Sigmoid colon (tissue), 6 donors: ENCODE measurements at regions not wholly inside any gene's neighbourhood (a gene's known extent, or its start where the extent isn't known, plus 50 kb on each side); places are given as distances from the start of the nearest gene placed in this dataset.
A peak's percentile ranks its signal among the peaks of the same experiment; 100 is the strongest.

Experiments
- DNase-seq: peaks from one replicate; pipeline ENCODE4 v3.0.0-alpha.2; 2019
- H3K27ac ChIP-seq, 4 donors: fragments of 200-600 bp; sonication (generic); one replicate each; pipeline ENCODE4 v1.5.1; 2016 to 2019; ENCODE audit warnings: mild to moderate bottlenecking in 1 of 4
- H3K27me3 ChIP-seq, 3 donors: fragments of 200-600 bp; sonication (generic); one replicate each; pipeline ENCODE4 v1.5.1; 2019; ENCODE audit warnings: mild to moderate bottlenecking in 1 of 3
- H3K36me3 ChIP-seq, 4 donors: fragments of 200-600 bp; sonication (generic); one replicate each; pipeline ENCODE4 v1.5.1; 2016 to 2019
- H3K4me1 ChIP-seq, 4 donors: fragments of 200-600 bp; sonication (generic); one replicate each; pipeline ENCODE4 v1.5.1; 2017 to 2019
- H3K4me3 ChIP-seq, 4 donors: fragments of 200-600 bp; sonication (generic); one replicate each; pipeline ENCODE4 v1.5.1; 2017 to 2019; ENCODE audit warnings: mild to moderate bottlenecking in 2 of 4, moderate library complexity in 1 of 4
- H3K9me3 ChIP-seq, 4 donors: fragments of 200-600 bp in 3 of 4; sonication (generic) in 3 of 4; one replicate each; pipeline versions ENCODE4 v1.5.1 to v1.6.1; 2013 to 2019
- EP300 ChIP-seq, 4 donors: sonication (generic); formaldehyde crosslinking; IDR thresholded peaks; one replicate each; pipeline ENCODE4 v1.6.1; 2017; ENCODE audit warnings: antibody characterized with exemption in 4 of 4
- POLR2A ChIP-seq, 2 donors: fragments of 450-650 bp; IDR thresholded peaks; one replicate each; pipeline ENCODE4 v1.6.1; 2016; ENCODE audit warnings: antibody characterized with exemption in 2 of 2, mild to moderate bottlenecking in 2 of 2, moderate library complexity in 2 of 2
- POLR2AphosphoS5 ChIP-seq, 4 donors: sonication (generic); formaldehyde crosslinking; IDR thresholded peaks; one replicate each; pipeline ENCODE4 v1.6.1; 2017; ENCODE audit warnings: antibody characterized with exemption in 4 of 4
- WGBS, 2 donors: extraction: QIAGEN DNeasy Blood & Tissue Kit; methylation state at CpG; one replicate each; pipeline ENCODE4 v1.1.7; 2013; 5-methylcytosine and 5-hydroxymethylcytosine counted together
- intact Hi-C: fragments of 100-400 bp; cut with DNase I; formaldehyde crosslinking; loops from one replicate; pipeline ENCODE4 v1.15.1; 2023
- TF ChIP-seq, protein P1 (sequence below), 4 experiments: fragments of 450-650 bp in 3 of 4; fragments of 200-600 bp in 1 of 4; IDR thresholded peaks; one replicate each; pipeline ENCODE4 v1.5.1; 2016 to 2019; ENCODE audit warnings: antibody characterized with exemption in 4 of 4, mild to moderate bottlenecking in 3 of 4, moderate library complexity in 2 of 4
- donor health status: healthy with polysubstance abuse.
- donor health status: healthy.

DNA sequence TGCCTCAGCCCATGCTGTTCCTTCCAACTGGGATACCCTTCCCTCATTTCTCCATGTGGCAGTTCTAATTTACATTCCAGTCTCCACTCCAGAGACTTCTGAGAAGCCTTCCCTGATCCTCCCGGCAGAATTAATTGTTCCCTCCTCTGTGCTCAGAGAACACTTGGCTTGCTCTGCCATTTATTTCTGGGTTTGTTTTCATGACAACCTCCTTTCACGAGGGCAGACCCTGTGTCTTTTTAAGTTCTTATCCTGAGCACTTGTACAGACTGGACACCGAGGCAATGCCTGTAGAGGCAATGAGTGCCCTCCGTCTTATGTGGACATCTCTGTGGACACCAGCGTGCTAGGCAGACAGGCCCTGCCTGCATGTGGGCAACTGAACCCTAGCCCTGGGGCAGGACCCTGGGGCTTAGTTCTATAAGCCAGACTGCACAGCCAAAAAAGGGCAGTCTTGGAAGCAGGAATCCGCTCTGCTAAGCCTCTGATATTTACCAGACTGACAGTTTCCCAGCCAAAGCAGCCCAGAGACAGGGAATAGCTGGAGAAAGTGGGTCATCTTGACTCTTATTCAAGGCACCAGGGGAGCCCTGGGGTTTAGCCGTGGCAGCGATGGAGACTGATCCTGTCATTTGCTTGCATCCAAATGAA, 474.0 kb downstream of the RPS24 start:
- peak; percentile 79 for DNase-seq
- Histone ChIP-seq H3K4me3 (no peak overlapping the region), H3K27ac (peak overlapping the region; percentile 76 to 86 (median 82)), H3K4me1 (peaks cover 5 to 67% (median 66%) of the 10 kb centered on the region in 4 donors), H3K9me3 (no peaks in the 10 kb centered on the region), H3K27me3 (no peaks in the 10 kb centered on the region), H3K36me3 (no peaks in the 10 kb centered on the region)
- peak in 3 of 4 donors; percentile 40 to 80 (median 57) for TF ChIP-seq EP300 (IDR thresholded peaks at IDR 0.05)
- TF ChIP-seq POLR2AphosphoS5 (IDR thresholded peaks at IDR 0.05) = peak; percentile 80 to 92 (median 89)
- TF ChIP-seq, protein P1, sequence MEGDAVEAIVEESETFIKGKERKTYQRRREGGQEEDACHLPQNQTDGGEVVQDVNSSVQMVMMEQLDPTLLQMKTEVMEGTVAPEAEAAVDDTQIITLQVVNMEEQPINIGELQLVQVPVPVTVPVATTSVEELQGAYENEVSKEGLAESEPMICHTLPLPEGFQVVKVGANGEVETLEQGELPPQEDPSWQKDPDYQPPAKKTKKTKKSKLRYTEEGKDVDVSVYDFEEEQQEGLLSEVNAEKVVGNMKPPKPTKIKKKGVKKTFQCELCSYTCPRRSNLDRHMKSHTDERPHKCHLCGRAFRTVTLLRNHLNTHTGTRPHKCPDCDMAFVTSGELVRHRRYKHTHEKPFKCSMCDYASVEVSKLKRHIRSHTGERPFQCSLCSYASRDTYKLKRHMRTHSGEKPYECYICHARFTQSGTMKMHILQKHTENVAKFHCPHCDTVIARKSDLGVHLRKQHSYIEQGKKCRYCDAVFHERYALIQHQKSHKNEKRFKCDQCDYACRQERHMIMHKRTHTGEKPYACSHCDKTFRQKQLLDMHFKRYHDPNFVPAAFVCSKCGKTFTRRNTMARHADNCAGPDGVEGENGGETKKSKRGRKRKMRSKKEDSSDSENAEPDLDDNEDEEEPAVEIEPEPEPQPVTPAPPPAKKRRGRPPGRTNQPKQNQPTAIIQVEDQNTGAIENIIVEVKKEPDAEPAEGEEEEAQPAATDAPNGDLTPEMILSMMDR (IDR thresholded peaks at IDR 0.05) = no peak
- no peak for TF ChIP-seq POLR2A (IDR thresholded peaks at IDR 0.05)
- intact Hi-C loops = loop anchor here (2.0 kb wide), 1 partner anchor 35 kb away; no protein-coding TSS in a partner anchor
- WGBS, 2 donors = 74 to 86% methylated on average over 8 of the region's 8 CpGs

GRCh38 chr10:78508955-78509748, 475.5 kb downstream of the RPS24 start:
- intact Hi-C loops = loop anchor here (2.0 kb wide), 1 partner anchor 36 kb away; no protein-coding TSS in a partner anchor
- H3K9me3 ChIP-seq = no peaks in the 10 kb centered on the region
- no peaks in the 10 kb centered on the region for H3K36me3 ChIP-seq
- TF ChIP-seq POLR2AphosphoS5 (IDR thresholded peaks at IDR 0.05) (peak in 1 of 4 donors; percentile 22), EP300 (IDR thresholded peaks at IDR 0.05) (peak in 2 of 4 donors; percentile 37 to 39)
- TF ChIP-seq, protein P1 (IDR thresholded peaks at IDR 0.05) = no peak
- peak overlapping the region; percentile 45 to 86 (median 82) for H3K27ac ChIP-seq
- H3K4me3 ChIP-seq = no peak overlapping the region
- DNase-seq = no peak
- 81 to 87% methylated on average over 6 of the region's 6 CpGs for WGBS, 2 donors
- no peaks in the 10 kb centered on the region for H3K27me3 ChIP-seq
- H3K4me1 ChIP-seq = peaks cover 5 to 77% (median 72%) of the 10 kb centered on the region in 4 donors

- Histone ChIP-seq H3K4me3 (no peak overlapping the region), H3K36me3 (no peaks in the 10 kb centered on the region), H3K27ac (peak overlapping the region; percentile 45 to 86 (median 82)), H3K9me3 (no peaks in the 10 kb centered on the region), H3K4me1 (peaks cover 5 to 93% (median 88%) of the 10 kb centered on the region in 4 donors), H3K27me3 (no peaks in the 10 kb centered on the region)
- WGBS, 2 donors = 80 to 83% methylated on average over 12 of the region's 12 CpGs
- TF ChIP-seq, protein P1 (IDR thresholded peaks at IDR 0.05) = no peak
- TF ChIP-seq POLR2AphosphoS5 (IDR thresholded peaks at IDR 0.05) = peak in 1 of 4 donors; percentile 28
- DNase-seq = no peak
- intact Hi-C loops = loop anchor here (5.0 kb wide), 1 partner anchor 198 kb away; no protein-coding TSS in a partner anchor
Measured at GRCh38 chr10:78510566-78511323, 477.1 kb downstream of the RPS24 start.

DNA sequence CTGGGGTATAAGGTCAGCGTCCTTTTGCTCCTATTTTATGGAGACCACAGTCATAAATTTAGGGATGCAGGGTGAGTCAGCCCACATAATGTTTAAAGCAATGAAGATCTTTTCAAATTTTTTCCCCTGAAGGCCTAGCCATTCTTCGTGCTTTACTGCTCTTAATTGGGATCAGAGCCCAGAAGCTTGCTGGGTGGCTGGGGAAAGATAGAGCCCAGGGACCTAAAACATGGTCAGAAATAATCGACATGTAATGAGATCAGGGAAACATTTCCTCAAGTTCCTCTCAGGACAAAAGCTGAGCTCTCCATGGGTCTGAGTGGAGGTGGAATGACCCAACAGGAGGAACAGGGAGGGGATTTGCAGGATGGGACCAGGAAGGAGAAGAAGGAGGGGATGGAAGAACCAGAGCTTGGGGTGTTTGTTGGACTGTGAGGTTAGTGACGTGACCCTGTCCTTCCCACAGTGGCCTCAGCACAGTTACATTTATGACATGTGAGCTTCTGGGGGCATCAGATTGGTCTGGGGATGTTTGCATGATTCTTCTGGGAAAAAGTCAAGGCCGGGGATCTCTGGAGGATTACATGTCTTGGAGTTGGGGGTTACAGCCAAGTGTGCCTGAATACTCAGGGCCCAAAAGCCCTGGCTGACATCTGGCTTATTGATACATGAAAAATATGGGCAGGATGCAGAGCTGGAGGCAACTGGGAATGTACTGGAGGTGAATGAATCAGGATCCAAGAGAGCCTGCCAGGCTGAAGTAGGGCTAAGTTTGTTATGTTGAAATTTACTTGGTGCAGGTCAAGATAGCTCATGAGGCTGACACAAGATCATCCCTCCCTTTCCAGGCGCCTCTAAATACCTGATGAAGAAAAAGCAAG, 477.9 kb downstream of the RPS24 start:
- H3K4me1 ChIP-seq = peaks cover 2 to 98% (median 89%) of the 10 kb centered on the region in 4 donors
- no peaks in the 10 kb centered on the region for H3K27me3 ChIP-seq
- H3K4me3 ChIP-seq = no peak overlapping the region
- no peaks in the 10 kb centered on the region for H3K36me3 ChIP-seq
- WGBS, 2 donors = 81 to 82% methylated on average over 6 of the region's 6 CpGs
- DNase-seq = no peak
- H3K27ac ChIP-seq = peak overlapping the region; percentile 45 to 86 (median 82)
- TF ChIP-seq EP300 (IDR thresholded peaks at IDR 0.05) (peak in 1 of 4 donors; percentile 23), POLR2A (IDR thresholded peaks at IDR 0.05) (no peak), POLR2AphosphoS5 (IDR thresholded peaks at IDR 0.05) (peak in 3 of 4 donors; percentile 34 to 65 (median 50))
- TF ChIP-seq, protein P1 (IDR thresholded peaks at IDR 0.05) = no peak
- intact Hi-C loops = loop anchor here (5.0 kb wide), 1 partner anchor 199 kb away; no protein-coding TSS in a partner anchor
- H3K9me3 ChIP-seq = no peaks in the 10 kb centered on the region
